Activated CD8-positive, alpha-beta memory T cell treated with anti-CD3 and anti-CD28 coated beads for 36 hours (primary cell): ENCODE measurements at regions not wholly inside any gene's neighbourhood (a gene's known extent, or its start where the extent isn't known, plus 50 kb on each side); places are given as distances from the start of the nearest gene placed in this dataset.

Experiments
- CTCF ChIA-PET: fragments of 350-600 bp; sonication (Branson Sonifier 250); formaldehyde crosslinking; loops from one replicate; lab custom pipeline; 2021; ENCODE audit warnings: antibody characterized with exemption; lab: Charles Lee
- POLR2A ChIA-PET: fragments of 350-600 bp; sonication (Branson Sonifier 250); formaldehyde crosslinking; loops from one replicate; lab custom pipeline; 2021; ENCODE audit warnings: antibody characterized with exemption; lab: Charles Lee

GRCh38 chr22:48800886-48801607, 1026.6 kb downstream of the BRD1 start:
- ChIA-PET POLR2A (no interaction called here), CTCF (no interaction called here)

DNA sequence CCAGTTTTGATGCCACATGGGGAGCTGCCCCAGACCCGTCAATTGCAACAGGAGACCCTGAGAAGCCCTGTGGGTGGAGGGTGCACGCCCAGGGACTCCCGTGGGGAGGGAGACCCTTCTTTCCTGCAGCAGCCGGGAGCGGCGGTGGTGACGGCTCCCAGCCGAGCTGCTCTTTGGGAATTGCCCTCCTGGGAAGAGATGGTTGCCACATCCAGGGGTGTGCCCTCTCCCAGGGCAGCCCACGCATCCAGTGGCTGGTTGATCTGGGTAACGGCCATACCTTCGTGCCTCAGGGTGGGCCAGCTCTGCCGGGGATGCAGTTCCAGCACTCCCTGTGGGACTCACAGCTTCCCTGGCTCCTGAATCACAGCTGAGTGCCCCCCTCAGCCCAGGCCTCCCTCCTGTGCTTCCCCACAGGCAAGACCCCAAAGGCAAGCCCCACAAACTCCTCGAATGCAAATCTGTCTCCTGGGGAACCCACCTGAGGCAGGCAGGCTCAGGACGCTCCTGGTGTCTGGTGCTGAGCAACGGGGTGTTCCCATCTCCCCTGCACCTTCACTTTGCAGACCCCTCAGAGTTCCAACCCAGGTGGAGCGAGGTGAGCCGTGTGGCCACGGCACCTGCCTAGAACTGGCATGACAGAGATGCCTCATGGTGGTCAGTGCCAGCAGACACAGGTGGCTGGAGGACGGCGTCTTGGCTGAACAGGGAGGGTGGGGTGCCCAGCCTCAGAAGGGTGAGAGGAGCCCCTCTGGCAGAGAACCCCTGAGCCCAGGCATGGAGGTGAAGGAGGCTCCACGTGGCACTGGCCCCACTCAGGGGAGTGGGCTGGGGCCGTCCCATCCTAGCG, 1027.4 kb downstream of the BRD1 start:
- ChIA-PET POLR2A (no interaction called here), CTCF (no interaction called here)

DNA sequence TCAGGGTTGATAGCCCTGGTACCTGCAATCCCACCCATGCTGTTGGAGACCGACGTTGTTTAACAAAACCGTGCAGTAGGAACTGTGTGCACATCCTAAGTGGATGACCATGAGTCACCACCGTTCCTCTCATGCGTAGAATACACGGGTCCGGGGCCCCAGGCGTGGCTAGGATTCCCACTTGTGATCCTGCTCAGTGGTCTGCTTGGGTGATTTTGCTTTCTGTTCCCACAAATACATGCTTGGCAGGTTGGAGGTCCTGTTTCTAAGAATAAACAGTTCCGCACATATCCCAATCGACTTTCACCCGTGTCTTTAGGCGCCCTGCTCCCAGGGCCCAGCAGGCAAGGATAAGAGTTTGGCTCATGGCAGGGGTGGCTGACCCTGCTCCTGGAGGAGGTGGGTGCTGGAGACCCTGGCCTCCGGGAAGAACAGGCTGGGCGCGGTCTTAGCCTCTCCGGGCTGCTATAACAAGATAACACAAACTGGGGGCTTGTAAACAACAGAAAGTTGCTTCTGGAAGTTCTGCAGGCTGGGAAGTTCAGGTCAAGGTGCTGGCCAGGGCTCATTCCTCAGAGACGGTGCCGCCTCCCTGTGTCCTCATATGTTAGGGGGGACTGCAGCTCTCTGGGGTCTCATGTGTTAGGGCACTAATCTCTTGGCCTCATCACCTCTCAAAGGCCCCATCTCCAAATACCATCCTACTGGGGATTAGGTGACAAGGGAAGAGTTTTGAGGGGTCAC, 1028.3 kb downstream of the BRD1 start:
- POLR2A ChIA-PET, result no interaction called here
- CTCF ChIA-PET, result no interaction called here

DNA sequence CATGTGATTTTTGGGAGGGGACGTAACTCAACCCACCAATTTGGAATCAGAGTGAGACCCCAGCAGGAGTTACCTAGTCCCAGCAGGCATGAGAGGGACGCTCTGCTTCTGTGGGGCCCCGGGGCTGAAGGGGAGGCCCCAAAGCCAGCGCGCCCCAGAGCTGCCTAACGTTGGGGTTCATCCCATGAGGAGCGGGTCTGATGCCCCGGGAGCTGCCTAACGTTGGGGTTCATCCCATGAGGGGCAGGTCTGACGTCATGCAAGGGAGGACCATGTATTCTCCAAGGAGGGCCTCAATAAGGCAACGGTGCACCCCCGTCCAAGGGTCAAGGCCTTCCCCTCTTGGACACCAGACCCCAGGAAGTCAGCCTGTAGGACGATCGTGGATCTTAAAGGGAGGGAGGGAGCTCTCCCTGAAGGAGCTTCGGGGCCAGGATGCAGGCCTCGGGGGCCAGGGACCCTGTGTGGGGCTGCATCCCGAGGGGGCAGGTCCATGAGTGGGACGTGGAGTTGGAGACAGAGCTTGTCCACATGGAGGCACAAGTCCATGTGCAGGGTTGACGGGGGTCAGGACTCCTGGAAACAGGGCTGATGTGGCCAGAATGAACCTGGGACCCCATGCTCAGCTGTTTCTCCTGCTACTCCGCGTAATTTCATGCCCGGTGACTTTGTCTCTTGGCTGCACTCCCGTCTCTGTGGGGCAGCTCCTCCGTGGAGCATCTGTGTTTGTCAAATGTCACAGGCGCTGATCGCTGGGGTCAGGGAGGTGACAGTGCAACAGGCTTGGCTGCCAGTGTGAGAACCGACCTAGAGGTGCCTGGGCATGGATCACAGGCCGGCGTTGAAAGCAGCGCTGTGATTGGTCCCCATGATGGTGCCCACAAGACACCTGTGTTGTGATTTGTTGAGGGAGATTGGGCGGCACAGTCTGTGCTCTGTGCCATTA, 1029.1 kb downstream of the BRD1 start:
- ChIA-PET CTCF (no interaction called here), POLR2A (interaction anchor here (0.6 kb wide), 1 partner anchor 8 kb away, joined by 5 read pairs; no protein-coding TSS in a partner anchor)

DNA sequence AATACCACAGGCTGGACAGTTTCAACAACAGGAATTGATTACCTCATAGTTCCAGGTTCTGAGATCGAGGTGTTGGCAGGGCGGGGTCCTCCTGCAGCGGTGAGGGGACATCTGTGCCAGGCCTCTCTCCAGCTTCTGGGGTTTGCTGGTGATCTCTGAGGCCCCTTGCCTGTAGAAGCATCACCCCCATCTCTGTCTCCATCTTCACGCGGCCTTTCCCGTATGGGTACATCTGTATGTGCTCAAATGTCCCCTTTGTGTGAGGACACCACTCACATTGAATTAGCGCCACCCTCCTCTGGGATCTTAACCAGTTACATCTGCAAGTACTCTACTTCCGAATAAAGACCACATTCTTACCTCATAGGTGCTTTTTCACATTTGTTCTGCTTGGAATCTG, 1029.9 kb downstream of the BRD1 start:
- POLR2A ChIA-PET, result no interaction called here

DNA sequence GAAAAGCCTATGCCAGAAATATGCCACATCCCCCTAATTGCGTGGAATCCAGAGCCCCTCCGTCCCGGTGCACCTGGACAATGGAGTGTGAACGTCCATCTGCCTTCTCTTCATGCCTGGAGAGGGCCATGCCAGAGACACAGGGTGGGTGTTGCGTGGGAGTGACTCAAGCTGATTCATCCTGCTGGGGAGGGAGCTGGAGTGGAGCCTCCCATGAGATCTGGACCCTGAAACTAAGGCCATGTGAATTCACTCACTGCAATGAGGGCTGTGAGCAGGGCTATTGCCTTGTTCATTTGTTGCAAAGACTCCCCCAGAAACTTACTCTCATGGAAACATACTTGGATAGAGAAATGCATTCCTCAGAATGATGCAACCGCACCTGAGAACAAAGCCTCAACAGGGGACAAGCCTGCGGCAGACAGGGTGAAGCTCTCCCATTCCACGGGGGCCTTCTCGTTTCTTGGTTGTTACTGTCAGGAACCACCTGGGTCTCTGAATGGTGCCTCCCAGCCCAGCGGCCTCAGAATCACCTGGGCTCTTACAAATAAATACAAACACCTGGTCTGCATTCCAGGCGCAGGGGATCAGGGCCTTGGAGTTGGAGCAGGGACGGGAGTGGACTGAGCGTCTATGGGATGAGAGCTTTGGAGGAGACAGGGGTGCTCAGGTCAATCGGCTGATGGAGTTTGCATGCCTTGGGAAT, 1031.2 kb downstream of the BRD1 start:
- POLR2A ChIA-PET, result no interaction called here
- CTCF ChIA-PET, result interaction anchor here (0.8 kb wide), 1 partner anchor 13 kb away, joined by 3 read pairs; no protein-coding TSS in a partner anchor

More for the DNA sequence above, 1029.9 kb downstream of the BRD1 start:
- CTCF ChIA-PET, result no interaction called here

- CTCF ChIA-PET, result interaction anchor here (0.8 kb wide), 1 partner anchor 12 kb away, joined by 3 read pairs; no protein-coding TSS in a partner anchor
- POLR2A ChIA-PET, result no interaction called here
These were observed 1032.0 kb downstream of the BRD1 start for GRCh38 chr22:48795664-48796063.

GRCh38 chr22:48794906-48795305, 1032.8 kb downstream of the BRD1 start:
- POLR2A ChIA-PET, result no interaction called here
- CTCF ChIA-PET, result no interaction called here

GRCh38 chr22:48793949-48794348, 1033.7 kb downstream of the BRD1 start:
- POLR2A ChIA-PET, result no interaction called here
- CTCF ChIA-PET, result no interaction called here

DNA sequence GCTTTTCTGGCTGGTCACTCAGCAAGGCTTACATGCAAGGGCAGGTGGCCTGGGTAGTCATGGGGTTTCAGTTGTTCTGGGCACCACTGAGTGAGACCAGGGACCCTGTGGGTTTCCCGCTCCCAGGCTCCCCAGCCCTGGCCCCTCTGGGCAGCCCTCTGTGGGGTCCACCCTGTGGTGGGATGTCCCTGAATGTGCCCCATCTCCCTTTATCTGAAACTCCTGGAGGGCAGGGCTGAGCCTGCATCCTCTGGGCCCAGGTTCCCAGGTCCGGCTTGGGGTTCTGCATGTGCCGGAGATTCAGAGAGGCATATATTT, 1041.0 kb downstream of the BRD1 start:
- ChIA-PET POLR2A (no interaction called here), CTCF (no interaction called here)

- POLR2A ChIA-PET, result no interaction called here
- CTCF ChIA-PET, result no interaction called here
These were observed 1041.6 kb downstream of the BRD1 start for GRCh38 chr22:48785792-48786678.

- POLR2A ChIA-PET, result no interaction called here
- CTCF ChIA-PET, result no interaction called here
These were observed 1042.8 kb downstream of the BRD1 start for GRCh38 chr22:48784701-48785503.

- ChIA-PET CTCF (interaction anchor here (1.1 kb wide), 1 partner anchor 12 kb away, joined by 3 read pairs; no protein-coding TSS in a partner anchor), POLR2A (no interaction called here)
These were observed 1043.8 kb downstream of the BRD1 start for GRCh38 chr22:48783821-48784266.

DNA sequence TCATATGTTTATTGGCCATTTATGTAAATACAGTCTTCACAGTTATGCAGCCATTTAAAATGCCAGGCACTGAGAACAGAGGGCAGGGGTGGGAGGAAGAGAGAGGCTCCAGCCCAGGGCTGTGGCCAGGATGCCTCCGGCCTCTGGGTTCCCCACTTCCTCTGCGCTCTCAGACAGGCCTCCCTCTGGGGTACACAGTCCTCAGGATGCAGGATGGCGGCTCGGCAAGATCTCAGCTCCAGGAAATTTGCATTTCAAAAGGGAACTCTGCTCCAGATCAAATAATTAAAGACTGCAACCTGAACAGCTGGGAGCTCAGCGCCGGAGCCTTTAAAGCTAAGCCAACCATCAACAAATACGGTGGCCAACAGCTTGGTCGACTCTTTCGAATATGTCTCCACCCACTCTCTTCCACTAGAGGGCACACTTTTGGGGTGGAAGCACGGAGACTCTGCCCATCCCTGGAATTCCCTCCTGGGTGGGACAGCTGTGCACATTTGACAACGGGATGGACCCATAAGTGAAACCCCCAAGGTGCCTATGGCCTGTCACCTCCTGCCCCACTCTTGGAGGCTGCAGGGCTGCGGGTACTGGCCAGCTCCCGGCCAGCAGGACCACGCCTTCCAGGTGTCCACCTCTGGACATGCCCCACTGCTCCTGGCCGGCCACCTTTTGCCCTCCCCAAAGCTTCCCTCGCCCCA, 1044.7 kb downstream of the BRD1 start:
- POLR2A ChIA-PET, result no interaction called here

GRCh38 chr22:48782326-48782725, 1045.3 kb downstream of the BRD1 start:
- ChIA-PET CTCF (no interaction called here), POLR2A (no interaction called here)

More for the DNA sequence above, 1044.7 kb downstream of the BRD1 start:
- CTCF ChIA-PET, result interaction anchor here (1.1 kb wide), 1 partner anchor 13 kb away, joined by 3 read pairs; no protein-coding TSS in a partner anchor

GRCh38 chr22:48781868-48782267, 1045.8 kb downstream of the BRD1 start:
- ChIA-PET POLR2A (no interaction called here), CTCF (no interaction called here)
